Neural cell (in vitro differentiated cells): ENCODE measurements at regions not wholly inside any gene's neighbourhood (a gene's known extent, or its start where the extent isn't known, plus 50 kb on each side); places are given as distances from the start of the nearest gene placed in this dataset.

Experiments used
- H2AFZ ChIP-seq: fragments of 200-600, 300-800 bp; sonication (generic), shearing (Covaris generic); 2 replicates; pipeline ENCODE4 v1.6.0; 2014; ENCODE audit warnings: low read depth, mild to moderate bottlenecking, antibody characterized with exemption, low read length, moderate library complexity
- H3F3A ChIP-seq: fragments of 200-600 bp; shearing (Covaris generic); 2 replicates; pipeline ENCODE4 v1.6.1; 2016; ENCODE audit warnings: mild to moderate bottlenecking, moderate library complexity, mixed read lengths, antibody characterized with exemption, low read length; ENCODE audit not compliant: insufficient read depth, poor library complexity, severe bottlenecking
- H3K27ac ChIP-seq: fragments of 200-600, 300-800 bp; sonication (generic), shearing (Covaris generic); 2 replicates; pipeline ENCODE4 v1.5.1; 2014; ENCODE audit warnings: mild to moderate bottlenecking, low read length, moderate library complexity
- H3K27me3 ChIP-seq: fragments of 300-800, 200-600 bp; sonication (generic), shearing (Covaris generic); 2 replicates; pipeline ENCODE4 v1.6.0; 2014; ENCODE audit warnings: mild to moderate bottlenecking, low read depth, low read length, moderate library complexity; ENCODE audit not compliant: insufficient read depth
- H3K36me3 ChIP-seq: fragments of 300-800, 200-600 bp; sonication (generic), shearing (Covaris generic); 2 replicates; pipeline ENCODE4 v1.5.1; 2014; ENCODE audit warnings: mild to moderate bottlenecking, antibody characterized with exemption, low read length, moderate library complexity; ENCODE audit not compliant: insufficient read depth
- H3K4me2 ChIP-seq: fragments of 300-800, 200-600 bp; sonication (generic), shearing (Covaris generic); 2 replicates; pipeline ENCODE4 v1.6.0; 2014; ENCODE audit warnings: mild to moderate bottlenecking, low read length
- H3K4me3 ChIP-seq: fragments of 300-800, 200-600 bp; sonication (generic), shearing (Covaris generic); 2 replicates; pipeline ENCODE4 v1.5.1; 2014; ENCODE audit warnings: mild to moderate bottlenecking, low read length, moderate library complexity
- H3K79me2 ChIP-seq: fragments of 200-600 bp; shearing (Covaris generic); replicated peaks from 2 replicates; pipeline ENCODE4 v1.6.0; 2014; ENCODE audit warnings: mild to moderate bottlenecking, low read length, moderate library complexity; ENCODE audit not compliant: insufficient read depth
- H3K9ac ChIP-seq: fragments of 300-800, 200-600 bp; sonication (generic), shearing (Covaris generic); 2 replicates; pipeline ENCODE4 v1.6.1; 2016; ENCODE audit warnings: mild to moderate bottlenecking, low read length, mixed read lengths
- H3K9me2 ChIP-seq: fragments of 200-600 bp; shearing (Covaris generic); 2 replicates; pipeline ENCODE4 v1.6.1; 2016; ENCODE audit warnings: mild to moderate bottlenecking, low read length, mixed read lengths; ENCODE audit not compliant: insufficient read depth
- H3K9me3 ChIP-seq: fragments of 200-600, 300-800 bp; sonication (generic), shearing (Covaris generic); 2 replicates; pipeline ENCODE4 v1.6.1; 2016; ENCODE audit warnings: mild to moderate bottlenecking, mixed run types, low read length, moderate library complexity, mixed read lengths
- H4K20me1 ChIP-seq: fragments of 200-600 bp; shearing (Covaris generic); 2 replicates; pipeline ENCODE4 v1.6.1; 2016; ENCODE audit warnings: mild to moderate bottlenecking, mixed run types; ENCODE audit not compliant: insufficient read depth
- CTCF ChIP-seq: fragments of 450-650 bp; IDR thresholded peaks from 2 replicates; pipeline ENCODE4 v1.5.1; 2014; ENCODE audit warnings: antibody characterized with exemption, mild to moderate bottlenecking, moderate library complexity; ENCODE audit not compliant: poor library complexity, severe bottlenecking
- EP300 ChIP-seq: fragments of 450-650 bp; conservative IDR thresholded peaks from 2 replicates; pipeline ENCODE4 v1.6.1; 2014; ENCODE audit warnings: antibody characterized with exemption, mild to moderate bottlenecking, moderate library complexity; ENCODE audit not compliant: poor library complexity, severe bottlenecking
- EZH2 ChIP-seq: fragments of 200-600, 300-800 bp; shearing (Covaris generic), sonication (generic); IDR thresholded peaks from 2 replicates; pipeline ENCODE4 v1.6.1; 2014; ENCODE audit warnings: antibody characterized with exemption, low read length, borderline replicate concordance, mild to moderate bottlenecking; ENCODE audit not compliant: insufficient read depth, poor library complexity, severe bottlenecking
- MXI1 ChIP-seq: fragments of 450-650 bp; conservative IDR thresholded peaks from 2 replicates; pipeline ENCODE4 v1.6.1; 2014; ENCODE audit warnings: antibody characterized with exemption, mild to moderate bottlenecking; ENCODE audit not compliant: poor library complexity, severe bottlenecking
- POLR2AphosphoS5 ChIP-seq: IDR thresholded peaks from 2 replicates; pipeline ENCODE4 v1.6.1; 2012
- RAD21 ChIP-seq: fragments of 450-650 bp; conservative IDR thresholded peaks from 2 replicates; pipeline ENCODE4 v1.6.1; 2014; ENCODE audit warnings: antibody characterized with exemption, mild to moderate bottlenecking, moderate library complexity
- REST ChIP-seq: IDR thresholded peaks from 2 replicates; pipeline ENCODE4 v1.6.1; 2012; ENCODE audit warnings: borderline replicate concordance
- SMC3 ChIP-seq: fragments of 450-650 bp; conservative IDR thresholded peaks from 2 replicates; pipeline ENCODE4 v1.6.1; 2014; ENCODE audit warnings: antibody characterized with exemption, mild to moderate bottlenecking, moderate library complexity; ENCODE audit not compliant: poor library complexity
- TAF1 ChIP-seq: IDR thresholded peaks from 2 replicates; pipeline ENCODE4 v1.6.1; 2012; ENCODE audit warnings: low read depth

GRCh38 chr16:17705847-17706246 is 235.1 kb upstream of the XYLT1 start:
- no peak overlapping the region for H3K27ac ChIP-seq
- H3K27me3 ChIP-seq, result no peaks in the 10 kb centered on the region
- H3K9ac ChIP-seq, result no peak overlapping the region
- TF ChIP-seq TAF1, result no peak
- TF ChIP-seq CTCF, result no peak
- no peak for TF ChIP-seq EP300
- no peak for TF ChIP-seq SMC3
- no peak for TF ChIP-seq POLR2AphosphoS5
- TF ChIP-seq EZH2, result no peak
- no peak for TF ChIP-seq MXI1
- TF ChIP-seq RAD21, result no peak
- TF ChIP-seq REST, result no peak
- H3F3A ChIP-seq, result no peaks in the 10 kb centered on the region
- H3K79me2 ChIP-seq, result no peaks in the 10 kb centered on the region
- H2AFZ ChIP-seq, result no peak overlapping the region
- no peak overlapping the region for H3K4me2 ChIP-seq
- H3K4me3 ChIP-seq, result no peak overlapping the region
- H4K20me1 ChIP-seq, result no peaks in the 10 kb centered on the region
- no peaks in the 10 kb centered on the region for H3K9me3 ChIP-seq
- no peaks in the 10 kb centered on the region for H3K9me2 ChIP-seq
- no peaks in the 10 kb centered on the region for H3K36me3 ChIP-seq

- no peak overlapping the region for H3K27ac ChIP-seq
- no peaks in the 10 kb centered on the region for H3K79me2 ChIP-seq
- no peak overlapping the region for H3K4me2 ChIP-seq
- H3K36me3 ChIP-seq, result no peaks in the 10 kb centered on the region
- no peaks in the 10 kb centered on the region for H4K20me1 ChIP-seq
- H3K9ac ChIP-seq, result no peak overlapping the region
- H3K4me3 ChIP-seq, result no peak overlapping the region
- H3K9me3 ChIP-seq, result no peaks in the 10 kb centered on the region
- no peak overlapping the region for H2AFZ ChIP-seq
- no peaks in the 10 kb centered on the region for H3K27me3 ChIP-seq
- H3K9me2 ChIP-seq, result no peaks in the 10 kb centered on the region
- no peaks in the 10 kb centered on the region for H3F3A ChIP-seq
- TF ChIP-seq TAF1 (no peak), REST (no peak), RAD21 (no peak), CTCF (no peak), SMC3 (no peak), EZH2 (no peak), POLR2AphosphoS5 (no peak), EP300 (no peak), MXI1 (no peak)
These were observed 225.9 kb upstream of the XYLT1 start for GRCh38 chr16:17696616-17697015.
